Smooth muscle cell (in vitro differentiated cells): ENCODE measurements at regions not wholly inside any gene's neighbourhood (a gene's known extent, or its start where the extent isn't known, plus 50 kb on each side); places are given as distances from the start of the nearest gene placed in this dataset.

Experiments used
- DNase-seq: peaks from one replicate; lab custom pipeline; 2025; ENCODE audit not compliant: unreplicated experiment; lab: John Stamatoyannopoulos, UW
- H2AFZ ChIP-seq: fragments of 200-600 bp; sonication (generic); 2 replicates; pipeline ENCODE4 v1.6.0; 2016; ENCODE audit warnings: antibody characterized with exemption, low read depth, mild to moderate bottlenecking
- H3F3A ChIP-seq: fragments of 200-600 bp; sonication (generic); 2 replicates; pipeline ENCODE4 v1.6.0; 2017; ENCODE audit warnings: antibody characterized with exemption, low read depth
- H3K27ac ChIP-seq: fragments of 200-600 bp; sonication (generic); 2 replicates; pipeline ENCODE4 v1.5.1; 2016; ENCODE audit warnings: low read depth, mild to moderate bottlenecking
- H3K27me3 ChIP-seq: fragments of 200-600 bp; sonication (generic); 2 replicates; pipeline ENCODE4 v1.6.1; 2016; ENCODE audit warnings: low read depth, mild to moderate bottlenecking
- H3K36me3 ChIP-seq: fragments of 200-600 bp; sonication (generic); 2 replicates; pipeline ENCODE4 v1.5.1; 2016; ENCODE audit warnings: low read depth
- H3K4me1 ChIP-seq: fragments of 200-600 bp; sonication (generic); 2 replicates; pipeline ENCODE4 v1.5.1; 2016; ENCODE audit warnings: low read depth
- H3K4me2 ChIP-seq: fragments of 200-600 bp; sonication (generic); 2 replicates; pipeline ENCODE4 v1.6.0; 2016; ENCODE audit warnings: mild to moderate bottlenecking
- H3K4me3 ChIP-seq: fragments of 200-600 bp; sonication (generic); 2 replicates; pipeline ENCODE4 v1.5.1; 2016; ENCODE audit warnings: mild to moderate bottlenecking
- H3K79me2 ChIP-seq: fragments of 200-600 bp; sonication (generic); 2 replicates; pipeline ENCODE4 v1.6.0; 2016; ENCODE audit warnings: low read depth, mild to moderate bottlenecking
- H3K9ac ChIP-seq: fragments of 200-600 bp; sonication (generic); 2 replicates; pipeline ENCODE4 v1.6.0; 2016; ENCODE audit warnings: low read depth
- H3K9me3 ChIP-seq: fragments of 200-600 bp; sonication (generic); replicated peaks from 2 replicates; pipeline ENCODE4 v1.5.1; 2016; ENCODE audit warnings: low read depth
- H4K20me1 ChIP-seq: fragments of 200-600 bp; sonication (generic); 2 replicates; pipeline ENCODE4 v1.6.0; 2016; ENCODE audit warnings: low read depth
- CTCF ChIP-seq: fragments of 200-600 bp; sonication (generic); IDR thresholded peaks from 2 replicates; pipeline ENCODE4 v1.5.1; 2017; ENCODE audit warnings: borderline replicate concordance, mild to moderate bottlenecking, antibody characterized with exemption; ENCODE audit not compliant: insufficient read depth, poor library complexity, severe bottlenecking
- WGBS: methylation state at CpG from one replicate; pipeline ENCODE4 v1.1.7; 2016; ENCODE audit warnings: low lambda C conversion rate; 5-methylcytosine and 5-hydroxymethylcytosine counted together

GRCh38 chr4:4656977-4657376 lies 115.1 kb upstream of the STX18 start:
- Histone ChIP-seq H3K27ac (no peak overlapping the region), H3K9me3 (no peaks in the 10 kb centered on the region), H3K4me1 (no peaks in the 10 kb centered on the region), H3K4me3 (no peak overlapping the region), H3F3A (peaks cover 3% of the 10 kb centered on the region), H3K9ac (no peak overlapping the region), H4K20me1 (no peaks in the 10 kb centered on the region), H3K36me3 (no peaks in the 10 kb centered on the region), H3K27me3 (no peaks in the 10 kb centered on the region), H2AFZ (no peak overlapping the region), H3K4me2 (no peak overlapping the region), H3K79me2 (no peaks in the 10 kb centered on the region)
- DNase-seq: no peak
- WGBS: 100% methylated on average over 4 of the region's 4 CpGs
- no peak for TF ChIP-seq CTCF

GRCh38 chr4:4655901-4656300 lies 114.1 kb upstream of the STX18 start:
- H3K27ac ChIP-seq: no peak overlapping the region
- H3K36me3 ChIP-seq: no peaks in the 10 kb centered on the region
- no peak overlapping the region for H3K9ac ChIP-seq
- H2AFZ ChIP-seq: no peak overlapping the region
- H3K4me3 ChIP-seq: no peak overlapping the region
- no peak for DNase-seq
- 88% methylated on average over 4 of the region's 4 CpGs for WGBS
- H3K79me2 ChIP-seq: no peaks in the 10 kb centered on the region
- H3K4me2 ChIP-seq: no peak overlapping the region
- no peaks in the 10 kb centered on the region for H3K9me3 ChIP-seq
- peaks cover 3% of the 10 kb centered on the region for H3F3A ChIP-seq
- no peaks in the 10 kb centered on the region for H3K27me3 ChIP-seq
- TF ChIP-seq CTCF: no peak
- no peaks in the 10 kb centered on the region for H3K4me1 ChIP-seq
- no peaks in the 10 kb centered on the region for H4K20me1 ChIP-seq

- WGBS: 21% methylated on average over 2 of the region's 2 CpGs
These were observed 113.2 kb upstream of the STX18 start for GRCh38 chr4:4655011-4655410.

More at GRCh38 chr4:4655011-4655410, 113.2 kb upstream of the STX18 start:
- no peak overlapping the region for H3K4me3 ChIP-seq
- H4K20me1 ChIP-seq: no peaks in the 10 kb centered on the region
- no peak overlapping the region for H2AFZ ChIP-seq
- TF ChIP-seq CTCF: no peak
- H3K27ac ChIP-seq: no peak overlapping the region
- H3K9me3 ChIP-seq: no peaks in the 10 kb centered on the region
- H3K27me3 ChIP-seq: no peaks in the 10 kb centered on the region
- no peak for DNase-seq
- no peaks in the 10 kb centered on the region for H3K36me3 ChIP-seq
- no peaks in the 10 kb centered on the region for H3F3A ChIP-seq
- no peaks in the 10 kb centered on the region for H3K4me1 ChIP-seq
- no peak overlapping the region for H3K9ac ChIP-seq
- H3K79me2 ChIP-seq: no peaks in the 10 kb centered on the region
- H3K4me2 ChIP-seq: no peak overlapping the region
